Mesenchymal stem cell (in vitro differentiated cells and primary cell): ENCODE measurements at regions not wholly inside any gene's neighbourhood (a gene's known extent, or its start where the extent isn't known, plus 50 kb on each side); places are given as distances from the start of the nearest gene placed in this dataset.

Source experiments
- DNase-seq: peaks from one replicate; pipeline ENCODE4 v3.0.0-alpha.2; 2013
- H2AFZ ChIP-seq: one replicate; pipeline ENCODE4 v1.6.1; 2013; ENCODE audit warnings: low read depth, mild to moderate bottlenecking, control low read depth, inconsistent platforms, low read length, moderate library complexity
- H2AK5ac ChIP-seq: 2 replicates; pipeline ENCODE4 v1.6.1; 2013; ENCODE audit warnings: low read length, moderate library complexity, mild to moderate bottlenecking, inconsistent platforms; ENCODE audit not compliant: severe bottlenecking
- H2BK120ac ChIP-seq: one replicate; pipeline ENCODE4 v1.6.1; 2013; ENCODE audit warnings: low read depth, mild to moderate bottlenecking, inconsistent platforms, low read length, moderate library complexity
- H2BK12ac ChIP-seq, 2 experiments: one replicate each; pipeline ENCODE4 v1.6.1; 2013; ENCODE audit warnings: inconsistent platforms in 2 of 2, low read length in 2 of 2, mild to moderate bottlenecking in 2 of 2, moderate library complexity in 2 of 2, control low read depth in 1 of 2
- H2BK15ac ChIP-seq: one replicate; pipeline ENCODE4 v1.6.1; 2013; ENCODE audit warnings: mild to moderate bottlenecking, low read depth, inconsistent platforms; ENCODE audit not compliant: poor library complexity, severe bottlenecking
- H2BK5ac ChIP-seq: 2 replicates; pipeline ENCODE4 v1.6.1; 2013; ENCODE audit warnings: low read depth, mild to moderate bottlenecking, low read length, control low read depth, inconsistent platforms; ENCODE audit not compliant: poor library complexity, severe bottlenecking
- H3K14ac ChIP-seq, 2 experiments: one replicate each; pipeline ENCODE4 v1.6.1; 2013; ENCODE audit warnings: inconsistent platforms in 2 of 2, low read length in 2 of 2, control low read depth in 1 of 2, mild to moderate bottlenecking in 1 of 2, moderate library complexity in 1 of 2
- H3K18ac ChIP-seq, 2 experiments: one replicate each; pipeline ENCODE4 v1.6.1; 2013; ENCODE audit warnings: inconsistent platforms in 2 of 2, low read length in 2 of 2, control low read depth in 1 of 2, low read depth in 1 of 2, mild to moderate bottlenecking in 1 of 2
- H3K23ac ChIP-seq, 2 experiments: one replicate each; pipeline ENCODE4 v1.6.1; 2013; ENCODE audit warnings: inconsistent platforms in 2 of 2, low read length in 2 of 2, mild to moderate bottlenecking in 2 of 2, moderate library complexity in 2 of 2, control low read depth in 1 of 2
- H3K27ac ChIP-seq: 2 replicates; pipeline ENCODE4 v1.5.1; 2013; ENCODE audit warnings: mild to moderate bottlenecking, moderate library complexity, low read length, control low read depth, inconsistent platforms; ENCODE audit not compliant: poor library complexity, severe bottlenecking
- H3K27me3 ChIP-seq, 2 experiments: 2 replicates each; pipeline versions ENCODE4 v1.6.1 to v1.7.0; 2013; ENCODE audit warnings: low read length in 2 of 2, mild to moderate bottlenecking in 2 of 2, moderate library complexity in 2 of 2, control low read depth in 1 of 2, inconsistent platforms in 1 of 2; ENCODE audit not compliant: control insufficient read depth in 1 of 2, insufficient read depth in 1 of 2
- H3K36me3 ChIP-seq, 2 experiments: 2 replicates each; pipeline versions ENCODE4 v1.6.1 to v1.7.0; 2013; ENCODE audit warnings: low read length in 2 of 2, control low read depth in 1 of 2, inconsistent platforms in 1 of 2, low read depth in 1 of 2, mild to moderate bottlenecking in 1 of 2; ENCODE audit not compliant: insufficient read depth in 2 of 2, control insufficient read depth in 1 of 2
- H3K4ac ChIP-seq, 2 experiments: one replicate each; pipeline ENCODE4 v1.6.1; 2013; ENCODE audit warnings: inconsistent platforms in 2 of 2, low read length in 2 of 2, mild to moderate bottlenecking in 2 of 2, moderate library complexity in 2 of 2, control low read depth in 1 of 2, low read depth in 1 of 2
- H3K4me1 ChIP-seq: 2 replicates; pipeline ENCODE4 v1.6.1; 2013; ENCODE audit warnings: low read depth, low read length, control low read depth; ENCODE audit not compliant: control insufficient read depth, insufficient read depth
- H3K4me2 ChIP-seq: 2 replicates; pipeline ENCODE4 v1.6.1; 2013; ENCODE audit warnings: low read length, mild to moderate bottlenecking, inconsistent platforms; ENCODE audit not compliant: poor library complexity, severe bottlenecking
- H3K4me3 ChIP-seq, 2 experiments: 2 replicates each; pipeline versions ENCODE4 v1.5.1 to v1.7.0; 2013; ENCODE audit warnings: low read length in 2 of 2, mild to moderate bottlenecking in 2 of 2, control low read depth in 1 of 2, low read depth in 1 of 2; ENCODE audit not compliant: insufficient read depth in 1 of 2
- H3K79me1 ChIP-seq: replicated peaks from 2 replicates; pipeline ENCODE4 v1.6.1; 2013; ENCODE audit warnings: mild to moderate bottlenecking, control low read depth, low read length, inconsistent platforms; ENCODE audit not compliant: poor library complexity, severe bottlenecking
- H3K9ac ChIP-seq: 2 replicates; pipeline ENCODE4 v1.7.0; 2013; ENCODE audit warnings: mild to moderate bottlenecking, low read length, moderate library complexity
- H3K9me3 ChIP-seq: 2 replicates; pipeline ENCODE4 v1.7.0; 2013; ENCODE audit warnings: mild to moderate bottlenecking, low read length; ENCODE audit not compliant: control insufficient read depth
- H4K8ac ChIP-seq: one replicate; pipeline ENCODE4 v1.6.1; 2013; ENCODE audit warnings: inconsistent platforms, mild to moderate bottlenecking, low read length, moderate library complexity
- H4K91ac ChIP-seq: one replicate; pipeline ENCODE4 v1.6.1; 2013; ENCODE audit warnings: mild to moderate bottlenecking, low read length, inconsistent platforms
- WGBS: methylation state at CpG from one replicate; pipeline ENCODE4 v1.1.7; 2013; ENCODE audit warnings: mixed read lengths; 5-methylcytosine and 5-hydroxymethylcytosine counted together

DNA sequence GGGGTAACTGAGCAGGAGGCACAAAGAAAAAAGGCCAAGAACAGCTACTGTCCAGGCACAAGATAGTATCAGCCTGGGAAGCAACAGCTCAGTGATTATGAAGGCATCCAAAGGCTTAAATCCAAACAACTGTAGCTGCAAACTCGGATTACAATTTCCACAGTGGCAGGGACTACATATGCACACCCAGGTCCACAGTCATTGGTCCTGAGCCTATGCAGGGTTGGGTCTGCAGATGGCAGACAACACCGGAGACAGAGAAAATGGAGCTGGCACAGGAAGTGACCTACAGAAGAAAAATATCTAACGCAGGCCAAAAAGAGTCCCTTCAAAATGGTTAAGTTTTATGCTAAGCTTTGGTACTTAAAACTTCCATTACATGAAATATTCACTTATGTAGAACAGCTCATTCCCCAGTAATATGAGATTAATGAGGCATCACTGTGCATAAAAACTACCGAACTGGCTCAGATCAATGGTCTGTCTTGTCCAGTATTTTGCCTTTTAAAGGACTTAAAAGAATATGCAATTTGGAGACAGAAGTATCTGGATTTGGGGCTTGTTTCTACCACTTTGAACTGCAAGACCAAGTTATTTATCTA, 132.1 kb downstream of the SUCLG1 start:
- WGBS, result 71% methylated on average over 2 of the region's 4 CpGs
- no peak overlapping the region for H2BK12ac ChIP-seq

DNA sequence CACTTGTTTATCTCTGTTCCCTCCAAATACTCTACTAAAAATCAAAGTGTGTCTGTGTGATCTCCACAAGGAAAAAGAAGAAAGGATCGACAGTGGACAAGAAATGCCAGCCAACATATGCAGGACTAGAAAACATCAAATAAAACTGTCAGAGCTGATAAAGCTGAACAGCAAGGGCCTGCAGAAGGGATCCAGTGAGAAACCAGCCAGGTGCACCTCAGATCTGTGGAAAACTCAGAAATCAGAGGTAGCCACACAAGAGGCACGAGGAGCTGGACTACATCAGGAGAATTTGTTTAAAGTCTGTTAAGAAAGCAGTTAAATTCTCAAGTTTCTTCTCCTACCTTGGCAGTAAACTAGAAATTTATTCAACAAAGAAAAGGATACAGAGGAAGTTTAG, 135.2 kb downstream of the SUCLG1 start:
- no peak overlapping the region for H2BK5ac ChIP-seq
- no peak overlapping the region for H3K23ac ChIP-seq
- no peaks in the 10 kb centered on the region for H3K79me1 ChIP-seq
- no peak overlapping the region for H3K4me2 ChIP-seq
- no peak overlapping the region for H2AFZ ChIP-seq
- no peaks in the 10 kb centered on the region for H3K36me3 ChIP-seq
- H2BK120ac ChIP-seq, result no peak overlapping the region
- no peak overlapping the region for H4K8ac ChIP-seq
- no peak overlapping the region for H2BK15ac ChIP-seq
- no peak overlapping the region for H3K4me3 ChIP-seq
- no peak overlapping the region for H2AK5ac ChIP-seq
- no peak overlapping the region for H3K18ac ChIP-seq
- WGBS, result no CpG with 5 or more reads among the region's 2 CpGs
- H3K27ac ChIP-seq, result no peak overlapping the region
- H3K4ac ChIP-seq, result no peak overlapping the region
- peaks cover 0 to 49% of the 10 kb centered on the region in 2 experiments for H3K27me3 ChIP-seq
- H3K4me1 ChIP-seq, result no peaks in the 10 kb centered on the region
- H2BK12ac ChIP-seq, result no peak overlapping the region
- H4K91ac ChIP-seq, result no peak overlapping the region
- H3K9me3 ChIP-seq, result no peaks in the 10 kb centered on the region
- no peak overlapping the region for H3K9ac ChIP-seq
- no peak overlapping the region for H3K14ac ChIP-seq
- no peak for DNase-seq

More for the DNA sequence above, 132.1 kb downstream of the SUCLG1 start:
- H3K4ac ChIP-seq, result no peak overlapping the region
- no peaks in the 10 kb centered on the region for H3K36me3 ChIP-seq
- no peak overlapping the region for H3K23ac ChIP-seq
- no peak overlapping the region for H2BK120ac ChIP-seq
- no peak overlapping the region for H3K4me2 ChIP-seq
- no peak overlapping the region for H2BK15ac ChIP-seq
- no peak overlapping the region for H3K14ac ChIP-seq
- H3K9ac ChIP-seq, result no peak overlapping the region
- DNase-seq, result no peak
- no peak overlapping the region for H3K4me3 ChIP-seq
- H2BK5ac ChIP-seq, result no peak overlapping the region
- H3K27me3 ChIP-seq, result peaks cover 0 to 28% of the 10 kb centered on the region in 2 experiments
- H4K91ac ChIP-seq, result no peak overlapping the region
- H3K27ac ChIP-seq, result no peak overlapping the region
- no peak overlapping the region for H4K8ac ChIP-seq
- H3K18ac ChIP-seq, result no peak overlapping the region
- no peaks in the 10 kb centered on the region for H3K9me3 ChIP-seq
- H2AFZ ChIP-seq, result no peak overlapping the region
- H3K79me1 ChIP-seq, result no peaks in the 10 kb centered on the region
- H2AK5ac ChIP-seq, result no peak overlapping the region
- no peaks in the 10 kb centered on the region for H3K4me1 ChIP-seq

DNA sequence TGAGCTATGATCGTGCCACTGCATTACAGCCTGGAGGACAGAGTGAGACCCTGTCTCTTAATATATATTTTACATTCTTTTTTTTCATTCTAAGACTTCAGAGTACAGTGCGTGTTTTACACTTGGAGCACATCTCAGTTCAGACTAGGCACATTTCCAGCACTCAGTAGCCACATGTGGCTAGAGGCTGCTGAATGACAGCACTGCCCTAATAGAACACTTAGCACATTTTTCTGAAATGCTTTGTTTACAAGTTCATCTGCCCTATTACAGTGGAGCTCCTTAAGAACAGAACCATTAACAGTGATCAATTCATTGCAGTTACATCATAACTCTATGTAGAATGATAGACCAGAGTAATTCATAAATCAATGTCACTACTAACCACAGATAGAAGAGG, 138.1 kb downstream of the SUCLG1 start:
- no peak overlapping the region for H2AK5ac ChIP-seq
- H3K36me3 ChIP-seq, result no peaks in the 10 kb centered on the region
- H2BK15ac ChIP-seq, result no peak overlapping the region
- H3K18ac ChIP-seq, result no peak overlapping the region
- no peak overlapping the region for H2BK120ac ChIP-seq
- no peaks in the 10 kb centered on the region for H3K9me3 ChIP-seq
- H3K27me3 ChIP-seq, result peaks cover 7 to 67% of the 10 kb centered on the region in 2 experiments
- no peak overlapping the region for H4K91ac ChIP-seq
- H3K4me2 ChIP-seq, result no peak overlapping the region
- no peaks in the 10 kb centered on the region for H3K79me1 ChIP-seq
- no peak overlapping the region for H3K14ac ChIP-seq
- no peak for DNase-seq
- no peak overlapping the region for H2BK5ac ChIP-seq
- H3K27ac ChIP-seq, result no peak overlapping the region
- no peaks in the 10 kb centered on the region for H3K4me1 ChIP-seq
- H3K4me3 ChIP-seq, result no peak overlapping the region
- no peak overlapping the region for H2AFZ ChIP-seq
- no peak overlapping the region for H3K4ac ChIP-seq
- 80% methylated on average over 2 of the region's 2 CpGs for WGBS
- no peak overlapping the region for H2BK12ac ChIP-seq
- no peak overlapping the region for H3K9ac ChIP-seq
- no peak overlapping the region for H3K23ac ChIP-seq
- H4K8ac ChIP-seq, result no peak overlapping the region

DNA sequence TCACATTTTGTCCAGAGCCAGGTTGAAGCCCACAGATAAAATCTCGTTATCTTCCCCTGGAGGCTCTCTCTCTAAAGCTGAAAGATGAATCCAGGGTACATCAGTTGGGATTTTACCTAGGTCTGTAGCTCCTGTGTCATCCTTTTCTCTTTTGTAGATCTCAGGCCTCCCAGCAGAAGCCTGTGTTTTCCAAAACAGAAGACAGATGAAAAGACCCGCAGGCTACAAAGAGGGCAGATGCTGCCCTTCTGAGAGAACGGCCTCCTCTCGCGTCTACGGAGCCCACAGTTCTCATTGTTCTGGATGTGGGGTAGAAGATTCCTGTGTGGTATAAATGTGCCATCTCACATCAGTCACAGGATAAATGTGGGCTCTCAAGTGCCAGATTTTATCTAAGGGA, 139.5 kb downstream of the SUCLG1 start:
- Histone ChIP-seq H2AK5ac (no peak overlapping the region), H2BK5ac (no peak overlapping the region), H3K23ac (no peak overlapping the region), H2BK120ac (no peak overlapping the region), H2BK12ac (no peak overlapping the region), H3K14ac (no peak overlapping the region), H3K4me1 (no peaks in the 10 kb centered on the region), H3K36me3 (no peaks in the 10 kb centered on the region), H3K4ac (no peak overlapping the region), H3K27ac (no peak overlapping the region), H3K4me2 (no peak overlapping the region), H2BK15ac (no peak overlapping the region), H3K18ac (no peak overlapping the region), H4K91ac (no peak overlapping the region), H3K4me3 (no peak overlapping the region), H3K9me3 (no peaks in the 10 kb centered on the region), H4K8ac (no peak overlapping the region), H3K79me1 (no peaks in the 10 kb centered on the region), H3K9ac (no peak overlapping the region), H3K27me3 (peaks cover 7 to 75% of the 10 kb centered on the region in 2 experiments), H2AFZ (no peak overlapping the region)
- 89% methylated on average over 6 of the region's 6 CpGs for WGBS
- DNase-seq, result no peak
